ENCODE measurements at regions not wholly inside any gene's neighbourhood (a gene's known extent, or its start where the extent isn't known, plus 50 kb on each side); places are given as distances from the start of the nearest gene placed in this dataset.

- intact Hi-C loops (cut with micrococcal nuclease) = loop anchor here (1.0 kb wide), 1 partner anchor 10 kb away; no protein-coding TSS in a partner anchor
- H3K4me3 Mint-ChIP-seq = no peak overlapping the region
- H3K27ac Mint-ChIP-seq = no peak overlapping the region
- ChIA-PET CTCF (interaction anchor here (0.6 to 1.4 kb wide), 2 partner anchors 9 to 313 kb away, joined by 3 to 4 read pairs; no protein-coding TSS in a partner anchor), POLR2A (interaction anchor here (0.6 to 0.8 kb wide), 2 partner anchors 20 to 45 kb away, joined by 3 read pairs; no protein-coding TSS in a partner anchor)
- DNase-seq (no peak), ATAC-seq (ENCODE audit: low read depth) (no peak)
- H3K9me3 Mint-ChIP-seq = no peaks in the 10 kb centered on the region
- H3K27me3 Mint-ChIP-seq = peaks cover 2% of the 10 kb centered on the region
- H3K36me3 Mint-ChIP-seq (ENCODE audit: low read depth) = no peaks in the 10 kb centered on the region
- H3K4me1 Mint-ChIP-seq = peaks cover 47% of the 10 kb centered on the region
- TF ChIP-seq, protein P1, sequence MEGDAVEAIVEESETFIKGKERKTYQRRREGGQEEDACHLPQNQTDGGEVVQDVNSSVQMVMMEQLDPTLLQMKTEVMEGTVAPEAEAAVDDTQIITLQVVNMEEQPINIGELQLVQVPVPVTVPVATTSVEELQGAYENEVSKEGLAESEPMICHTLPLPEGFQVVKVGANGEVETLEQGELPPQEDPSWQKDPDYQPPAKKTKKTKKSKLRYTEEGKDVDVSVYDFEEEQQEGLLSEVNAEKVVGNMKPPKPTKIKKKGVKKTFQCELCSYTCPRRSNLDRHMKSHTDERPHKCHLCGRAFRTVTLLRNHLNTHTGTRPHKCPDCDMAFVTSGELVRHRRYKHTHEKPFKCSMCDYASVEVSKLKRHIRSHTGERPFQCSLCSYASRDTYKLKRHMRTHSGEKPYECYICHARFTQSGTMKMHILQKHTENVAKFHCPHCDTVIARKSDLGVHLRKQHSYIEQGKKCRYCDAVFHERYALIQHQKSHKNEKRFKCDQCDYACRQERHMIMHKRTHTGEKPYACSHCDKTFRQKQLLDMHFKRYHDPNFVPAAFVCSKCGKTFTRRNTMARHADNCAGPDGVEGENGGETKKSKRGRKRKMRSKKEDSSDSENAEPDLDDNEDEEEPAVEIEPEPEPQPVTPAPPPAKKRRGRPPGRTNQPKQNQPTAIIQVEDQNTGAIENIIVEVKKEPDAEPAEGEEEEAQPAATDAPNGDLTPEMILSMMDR (IDR thresholded peaks at IDR 0.05) = no peak
These were observed 308.5 kb upstream of the PROK2 start for GRCh38 chr3:72093270-72093991.

GRCh38 chr3:72092778-72093177, 307.8 kb upstream of the PROK2 start:
- ATAC-seq (ENCODE audit: low read depth) = no peak
- CTCF ChIA-PET = interaction anchor here (0.6 to 1.4 kb wide), 2 partner anchors 9 to 314 kb away, joined by 3 to 4 read pairs; no protein-coding TSS in a partner anchor
- POLR2A ChIA-PET = interaction anchor here (0.8 kb wide), 1 partner anchor 46 kb away, joined by 3 read pairs; no protein-coding TSS in a partner anchor
- H3K27ac Mint-ChIP-seq = peak overlapping the region; percentile 15
- peaks cover 4% of the 10 kb centered on the region for H3K27me3 Mint-ChIP-seq
- no peaks in the 10 kb centered on the region for H3K36me3 Mint-ChIP-seq (ENCODE audit: low read depth)
- H3K4me3 Mint-ChIP-seq = no peak overlapping the region
- peaks cover 44% of the 10 kb centered on the region for H3K4me1 Mint-ChIP-seq
- H3K9me3 Mint-ChIP-seq = no peaks in the 10 kb centered on the region
- no peak for DNase-seq
- TF ChIP-seq, protein P1 (IDR thresholded peaks at IDR 0.05) = no peak
- intact Hi-C loops (cut with micrococcal nuclease) = loop anchor here (1.0 kb wide), 1 partner anchor 9 kb away; no protein-coding TSS in a partner anchor

- Mint-ChIP-seq H3K4me1 (peaks cover 18% of the 10 kb centered on the region), H3K36me3 (ENCODE audit: low read depth) (no peaks in the 10 kb centered on the region), H3K4me3 (no peak overlapping the region), H3K27ac (no peak overlapping the region), H3K27me3 (peaks cover 12% of the 10 kb centered on the region), H3K9me3 (no peaks in the 10 kb centered on the region)
- ChIA-PET POLR2A (no interaction called here), CTCF (interaction anchor here (1.5 kb wide), 1 partner anchor 13 kb away, joined by 3 read pairs; no protein-coding TSS in a partner anchor)
- no peak for ATAC-seq (ENCODE audit: low read depth)
- TF ChIP-seq, protein P1 (IDR thresholded peaks at IDR 0.05) = no peak
- DNase-seq = no peak
- intact Hi-C loops (cut with micrococcal nuclease) = no loop called here
These were observed 303.6 kb upstream of the PROK2 start for GRCh38 chr3:72088486-72089025.

GRCh38 chr3:72087420-72087819, 302.5 kb upstream of the PROK2 start:
- H3K27ac Mint-ChIP-seq = no peak overlapping the region
- intact Hi-C loops (cut with micrococcal nuclease) = no loop called here
- peaks cover 16% of the 10 kb centered on the region for H3K27me3 Mint-ChIP-seq
- ChIA-PET CTCF (interaction anchor here (1.0 kb wide), 1 partner anchor 11 kb away, joined by 3 read pairs; no protein-coding TSS in a partner anchor), POLR2A (interaction anchor here (0.6 kb wide), 1 partner anchor 530 kb away, joined by 3 read pairs; no protein-coding TSS in a partner anchor)
- peaks cover 20% of the 10 kb centered on the region for H3K4me1 Mint-ChIP-seq
- TF ChIP-seq, protein P1 (IDR thresholded peaks at IDR 0.05) = no peak
- no peaks in the 10 kb centered on the region for H3K36me3 Mint-ChIP-seq (ENCODE audit: low read depth)
- no peak overlapping the region for H3K4me3 Mint-ChIP-seq
- no peak for DNase-seq
- no peak for ATAC-seq (ENCODE audit: low read depth)
- H3K9me3 Mint-ChIP-seq = no peaks in the 10 kb centered on the region

GRCh38 chr3:72086743-72087087, 301.8 kb upstream of the PROK2 start:
- peaks cover 16% of the 10 kb centered on the region for H3K27me3 Mint-ChIP-seq
- peaks cover 27% of the 10 kb centered on the region for H3K4me1 Mint-ChIP-seq
- DNase-seq (no peak), ATAC-seq (ENCODE audit: low read depth) (no peak)
- no peaks in the 10 kb centered on the region for H3K9me3 Mint-ChIP-seq
- TF ChIP-seq, protein P1 (IDR thresholded peaks at IDR 0.05) = no peak
- intact Hi-C loops (cut with micrococcal nuclease) = no loop called here
- no peak overlapping the region for H3K4me3 Mint-ChIP-seq
- H3K27ac Mint-ChIP-seq = no peak overlapping the region
- POLR2A ChIA-PET = interaction anchor here (1.2 kb wide), 1 partner anchor 173 kb away, joined by 3 read pairs; no protein-coding TSS in a partner anchor
- CTCF ChIA-PET = interaction anchor here (1.0 kb wide), 1 partner anchor 12 kb away, joined by 3 read pairs; no protein-coding TSS in a partner anchor
- no peaks in the 10 kb centered on the region for H3K36me3 Mint-ChIP-seq (ENCODE audit: low read depth)
